Nephron progenitor cell (in vitro differentiated cells): ENCODE measurements at regions not wholly inside any gene's neighbourhood (a gene's known extent, or its start where the extent isn't known, plus 50 kb on each side); places are given as distances from the start of the nearest gene placed in this dataset.

ENCODE experiments used
- DNase-seq: peaks from one replicate; pipeline ENCODE4 v3.0.0; 2021
- H3K27ac Mint-ChIP-seq: 2 replicates; pipeline ENCODE4 v1.8.0; 2021; ENCODE audit warnings: mild to moderate bottlenecking, moderate library complexity, mixed read lengths
- H3K27me3 Mint-ChIP-seq: 2 replicates; pipeline ENCODE4 v1.8.0; 2021; ENCODE audit warnings: mild to moderate bottlenecking, low read depth, mixed read lengths; ENCODE audit not compliant: poor library complexity
- H3K36me3 Mint-ChIP-seq: 2 replicates; pipeline ENCODE4 v1.8.0; 2021; ENCODE audit warnings: low read depth, mixed read lengths
- H3K4me1 Mint-ChIP-seq: 2 replicates; pipeline ENCODE4 v1.8.0; 2021; ENCODE audit warnings: mixed read lengths
- H3K4me3 Mint-ChIP-seq: 2 replicates; pipeline ENCODE4 v1.8.0; 2021; ENCODE audit warnings: mild to moderate bottlenecking, moderate library complexity, mixed read lengths
- H3K9me3 Mint-ChIP-seq: 2 replicates; pipeline ENCODE4 v1.8.0; 2021; ENCODE audit warnings: mild to moderate bottlenecking, moderate library complexity, mixed read lengths
- TF ChIP-seq, protein P1 (sequence below): fragments of 200-600 bp; sonication (generic); IDR thresholded peaks from 2 replicates; pipeline ENCODE4 v1.5.0; 2021; ENCODE audit warnings: antibody characterized with exemption

DNA sequence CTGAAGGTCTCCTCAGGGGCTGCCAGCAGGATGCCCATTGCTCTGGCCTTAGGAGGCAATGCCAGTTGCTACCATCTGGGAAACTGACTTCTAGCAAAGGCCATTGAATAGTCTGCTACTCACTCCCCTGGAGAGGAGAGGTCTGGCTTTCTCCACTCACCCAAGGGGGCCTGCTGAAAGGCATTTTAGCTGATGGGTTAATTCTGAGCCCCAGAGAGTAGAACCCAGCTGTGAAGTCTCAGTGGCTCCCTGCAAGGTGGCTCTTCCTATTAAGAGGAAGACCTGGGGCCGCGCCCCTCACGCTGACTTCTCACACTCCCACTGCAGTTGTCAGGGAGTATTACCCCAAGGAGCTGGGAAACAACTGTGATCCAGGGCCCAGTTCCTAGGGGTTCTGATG is 213.3 kb upstream of the GALNT2 start:
- Mint-ChIP-seq H3K36me3 (no peaks in the 10 kb centered on the region), H3K4me3 (no peak overlapping the region), H3K27me3 (peaks cover 25% of the 10 kb centered on the region), H3K4me1 (no peaks in the 10 kb centered on the region), H3K27ac (no peak overlapping the region), H3K9me3 (no peaks in the 10 kb centered on the region)
- no peak for DNase-seq
- TF ChIP-seq, protein P1, sequence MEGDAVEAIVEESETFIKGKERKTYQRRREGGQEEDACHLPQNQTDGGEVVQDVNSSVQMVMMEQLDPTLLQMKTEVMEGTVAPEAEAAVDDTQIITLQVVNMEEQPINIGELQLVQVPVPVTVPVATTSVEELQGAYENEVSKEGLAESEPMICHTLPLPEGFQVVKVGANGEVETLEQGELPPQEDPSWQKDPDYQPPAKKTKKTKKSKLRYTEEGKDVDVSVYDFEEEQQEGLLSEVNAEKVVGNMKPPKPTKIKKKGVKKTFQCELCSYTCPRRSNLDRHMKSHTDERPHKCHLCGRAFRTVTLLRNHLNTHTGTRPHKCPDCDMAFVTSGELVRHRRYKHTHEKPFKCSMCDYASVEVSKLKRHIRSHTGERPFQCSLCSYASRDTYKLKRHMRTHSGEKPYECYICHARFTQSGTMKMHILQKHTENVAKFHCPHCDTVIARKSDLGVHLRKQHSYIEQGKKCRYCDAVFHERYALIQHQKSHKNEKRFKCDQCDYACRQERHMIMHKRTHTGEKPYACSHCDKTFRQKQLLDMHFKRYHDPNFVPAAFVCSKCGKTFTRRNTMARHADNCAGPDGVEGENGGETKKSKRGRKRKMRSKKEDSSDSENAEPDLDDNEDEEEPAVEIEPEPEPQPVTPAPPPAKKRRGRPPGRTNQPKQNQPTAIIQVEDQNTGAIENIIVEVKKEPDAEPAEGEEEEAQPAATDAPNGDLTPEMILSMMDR: no peak

DNA sequence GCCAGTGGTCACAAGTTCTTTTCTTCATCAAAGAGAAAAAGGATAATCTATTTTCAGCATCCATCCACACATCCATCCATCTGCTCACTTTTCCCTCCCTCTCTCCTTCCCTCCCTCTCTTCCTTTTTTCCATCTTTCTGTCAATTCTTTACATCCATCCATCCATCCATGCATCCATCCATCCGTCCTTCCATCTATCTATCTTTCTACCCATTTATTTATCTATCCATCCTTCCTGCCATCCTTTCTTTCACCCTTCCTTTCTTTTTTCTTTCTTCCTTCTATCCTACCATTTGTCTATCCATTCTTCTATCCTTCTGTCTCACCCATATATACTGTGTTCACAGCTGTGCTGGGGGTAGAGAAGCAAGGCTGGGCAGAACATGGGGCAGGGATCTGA is 212.4 kb upstream of the GALNT2 start:
- no peak for DNase-seq
- Mint-ChIP-seq H3K36me3 (no peaks in the 10 kb centered on the region), H3K27me3 (peaks cover 25% of the 10 kb centered on the region), H3K27ac (no peak overlapping the region), H3K4me3 (no peak overlapping the region), H3K9me3 (no peaks in the 10 kb centered on the region), H3K4me1 (no peaks in the 10 kb centered on the region)
- TF ChIP-seq, protein P1: no peak

DNA sequence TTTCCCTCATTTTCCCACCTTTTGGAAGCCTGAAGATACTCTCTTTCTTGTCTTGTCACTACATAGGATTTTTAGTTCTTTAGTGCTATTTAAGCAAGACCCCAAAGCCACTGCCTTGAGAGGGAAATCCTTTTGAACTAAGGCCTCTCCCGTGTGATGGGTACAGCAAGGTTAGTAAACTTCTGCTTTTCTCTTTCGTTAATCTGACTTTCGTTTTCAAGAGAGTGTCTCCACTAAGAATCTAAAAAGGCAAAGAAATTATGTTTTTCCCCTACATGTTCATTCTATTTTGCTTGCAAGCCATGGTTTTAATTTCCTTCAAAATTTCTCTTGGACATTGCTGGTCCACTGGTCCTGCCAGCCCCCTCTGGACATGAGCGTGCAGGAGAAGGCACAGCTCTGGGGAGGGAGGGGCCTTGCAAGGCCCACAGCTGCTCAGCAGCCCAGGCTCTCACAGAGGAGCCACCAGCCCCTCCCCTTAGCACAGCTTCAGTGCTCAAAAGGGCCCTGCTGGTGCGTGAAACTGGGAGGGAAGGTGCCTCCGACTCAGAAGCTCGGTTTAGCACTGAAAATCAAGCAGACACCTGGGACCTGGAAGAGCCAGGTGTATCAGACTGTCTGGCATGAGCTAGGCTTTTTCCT is 210.9 kb upstream of the GALNT2 start:
- H3K9me3 Mint-ChIP-seq: no peaks in the 10 kb centered on the region
- no peak for DNase-seq
- no peaks in the 10 kb centered on the region for H3K36me3 Mint-ChIP-seq
- peaks cover 26% of the 10 kb centered on the region for H3K27me3 Mint-ChIP-seq
- H3K27ac Mint-ChIP-seq: no peak overlapping the region
- no peak overlapping the region for H3K4me3 Mint-ChIP-seq
- TF ChIP-seq, protein P1: no peak
- H3K4me1 Mint-ChIP-seq: peaks cover 9% of the 10 kb centered on the region

DNA sequence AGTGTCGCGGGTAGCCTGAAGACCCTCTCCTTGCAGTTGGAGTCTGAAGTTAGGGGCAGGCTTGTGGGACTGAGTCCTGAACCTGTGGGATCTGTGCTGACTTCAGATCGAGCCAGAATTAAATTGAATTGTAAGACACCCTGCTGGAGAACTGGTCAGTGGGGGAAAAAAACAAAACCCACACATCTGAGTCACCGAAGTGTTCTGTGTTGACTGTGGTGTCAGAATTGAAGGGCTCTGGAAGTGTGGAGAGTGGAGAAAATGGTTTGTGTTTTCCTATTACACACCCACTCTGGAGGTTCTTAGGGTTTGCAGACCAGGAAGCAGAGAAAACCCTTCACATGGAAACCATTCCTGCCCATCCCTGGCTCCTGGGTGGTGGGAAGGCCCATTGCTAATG is 209.5 kb upstream of the GALNT2 start:
- Mint-ChIP-seq H3K27me3 (peaks cover 29% of the 10 kb centered on the region), H3K4me3 (no peak overlapping the region), H3K27ac (no peak overlapping the region), H3K4me1 (peaks cover 24% of the 10 kb centered on the region), H3K9me3 (no peaks in the 10 kb centered on the region), H3K36me3 (no peaks in the 10 kb centered on the region)
- TF ChIP-seq, protein P1: no peak
- no peak for DNase-seq

DNA sequence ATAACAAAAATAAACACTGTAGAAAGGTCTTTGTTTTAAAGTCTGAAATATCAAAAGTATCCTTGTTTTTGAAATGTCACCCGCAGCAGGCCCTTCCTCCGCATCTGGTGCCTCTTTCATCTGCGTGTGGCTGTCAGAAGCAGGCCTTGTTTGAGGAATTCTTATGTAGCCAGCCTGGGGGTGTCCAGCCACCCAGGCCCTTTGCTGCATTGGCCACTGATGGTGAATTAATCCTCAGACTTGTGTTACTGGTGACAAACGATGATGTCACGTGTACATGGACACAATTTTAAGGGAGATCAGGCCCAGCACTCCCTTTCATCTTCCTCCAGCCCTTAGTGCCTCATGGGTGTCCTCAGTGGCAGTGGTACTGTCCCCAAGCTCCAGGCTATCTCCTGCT is 208.0 kb upstream of the GALNT2 start:
- TF ChIP-seq, protein P1: no peak
- no peaks in the 10 kb centered on the region for H3K36me3 Mint-ChIP-seq
- H3K4me3 Mint-ChIP-seq: no peak overlapping the region
- H3K27ac Mint-ChIP-seq: peak overlapping the region; percentile 8
- peaks cover 24% of the 10 kb centered on the region for H3K27me3 Mint-ChIP-seq
- H3K9me3 Mint-ChIP-seq: no peaks in the 10 kb centered on the region
- H3K4me1 Mint-ChIP-seq: peaks cover 37% of the 10 kb centered on the region
- no peak for DNase-seq

DNA sequence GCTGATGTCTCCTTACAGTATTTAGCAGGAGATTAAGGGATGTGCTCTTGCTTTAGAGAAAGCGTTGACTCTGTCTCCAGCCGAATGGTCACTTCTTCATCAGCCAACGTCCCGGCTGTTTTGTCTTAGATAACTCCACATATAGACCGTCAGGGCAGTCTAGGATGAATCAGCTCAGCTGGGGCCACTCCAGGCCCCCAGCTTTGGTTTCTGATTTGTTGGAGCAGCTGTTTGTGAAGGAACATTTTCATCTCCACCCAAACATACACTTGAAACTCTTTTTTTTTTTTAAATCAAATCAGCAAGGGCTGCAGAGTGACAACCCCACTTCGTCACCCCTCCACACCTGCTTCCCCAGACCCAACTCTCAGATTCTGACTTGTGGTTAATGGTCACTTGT is 206.1 kb upstream of the GALNT2 start:
- DNase-seq: no peak
- no peak overlapping the region for H3K4me3 Mint-ChIP-seq
- no peaks in the 10 kb centered on the region for H3K36me3 Mint-ChIP-seq
- H3K9me3 Mint-ChIP-seq: no peaks in the 10 kb centered on the region
- H3K4me1 Mint-ChIP-seq: peaks cover 48% of the 10 kb centered on the region
- H3K27ac Mint-ChIP-seq: no peak overlapping the region
- H3K27me3 Mint-ChIP-seq: peaks cover 18% of the 10 kb centered on the region
- TF ChIP-seq, protein P1: no peak
